Fibroblast of lung (primary cell): ENCODE measurements at regions not wholly inside any gene's neighbourhood (a gene's known extent, or its start where the extent isn't known, plus 50 kb on each side); places are given as distances from the start of the nearest gene placed in this dataset.
A peak's percentile ranks its signal among the peaks of the same experiment; 100 is the strongest.

Experiments
- DNase-seq, 2 donors: peaks; one replicate each; pipeline versions ENCODE4 v3.0.0 to v3.0.0-alpha.2; 2010; ENCODE audit warnings: low read depth in 2 of 2
- H2AFZ ChIP-seq: 2 replicates; pipeline ENCODE4 v1.5.1; 2012; ENCODE audit warnings: low read length, control low read depth, inconsistent platforms
- H3K27ac ChIP-seq: 2 replicates; pipeline ENCODE4 v1.5.1; 2011; ENCODE audit warnings: low read length, control low read depth; ENCODE audit not compliant: insufficient read depth
- H3K27me3 ChIP-seq: 2 replicates; pipeline ENCODE4 v1.5.1; 2011; ENCODE audit warnings: mild to moderate bottlenecking, low read length; ENCODE audit not compliant: control insufficient read depth, insufficient read depth
- H3K36me3 ChIP-seq: 2 replicates; pipeline ENCODE4 v1.5.1; 2011; ENCODE audit warnings: low read length; ENCODE audit not compliant: control insufficient read depth, insufficient read depth
- H3K4me1 ChIP-seq: 2 replicates; pipeline ENCODE4 v1.5.1; 2011; ENCODE audit warnings: low read length; ENCODE audit not compliant: control insufficient read depth, insufficient read depth; ENCODE audit errors: extremely low read depth
- H3K4me2 ChIP-seq: 2 replicates; pipeline ENCODE4 v1.5.1; 2011; ENCODE audit warnings: low read length, control low read depth; ENCODE audit not compliant: insufficient read depth; ENCODE audit errors: extremely low read depth
- H3K4me3 ChIP-seq, 4 experiments: fragments of 200-600 bp in 1 of 4; sonication (generic) in 1 of 4; replicated peaks in 1 of 4; 2 replicates each; pipeline ENCODE4 v1.5.1; 2011 to 2016; ENCODE audit warnings: low read length in 4 of 4, low read depth in 3 of 4, mild to moderate bottlenecking in 3 of 4, control low read depth in 2 of 4, inconsistent platforms in 1 of 4, mixed read lengths in 1 of 4; ENCODE audit not compliant: insufficient read depth in 1 of 4; ENCODE audit errors: control extremely low read depth in 1 of 4
- H3K79me2 ChIP-seq: 2 replicates; pipeline ENCODE4 v1.5.1; 2012; ENCODE audit warnings: mild to moderate bottlenecking, low read length, inconsistent platforms; ENCODE audit not compliant: control insufficient read depth, insufficient read depth
- H3K9ac ChIP-seq: 2 replicates; pipeline ENCODE4 v1.5.1; 2011; ENCODE audit warnings: mild to moderate bottlenecking, low read length, control low read depth; ENCODE audit not compliant: insufficient read depth
- H3K9me3 ChIP-seq: 2 replicates; pipeline ENCODE4 v1.5.1; 2012; ENCODE audit warnings: low read depth, low read length; ENCODE audit not compliant: control insufficient read depth, insufficient read depth
- H4K20me1 ChIP-seq: 2 replicates; pipeline ENCODE4 v1.5.1; 2011; ENCODE audit warnings: low read length; ENCODE audit not compliant: control insufficient read depth, insufficient read depth; ENCODE audit errors: extremely low read depth
- CTCF ChIP-seq, 2 donors: IDR thresholded peaks in 1 of 2; conservative IDR thresholded peaks in 1 of 2; 1 replicate in 1 of 2; 2 replicates in 1 of 2; pipeline ENCODE4 v1.5.1; 2011 to 2012; ENCODE audit warnings: low read length in 2 of 2, control low read depth in 1 of 2, inconsistent platforms in 1 of 2, low read depth in 1 of 2, mild to moderate bottlenecking in 1 of 2
- EZH2 ChIP-seq: IDR thresholded peaks from 2 replicates; pipeline ENCODE4 v1.5.1; 2012; ENCODE audit warnings: low read length, control low read depth, mild to moderate bottlenecking; ENCODE audit errors: missing control alignments

- Histone ChIP-seq H3K79me2 (no peaks in the 10 kb centered on the region), H3K9me3 (no peaks in the 10 kb centered on the region), H3K27ac (no peak overlapping the region), H4K20me1 (no peaks in the 10 kb centered on the region), H3K9ac (no peak overlapping the region), H2AFZ (no peak overlapping the region), H3K4me2 (no peak overlapping the region), H3K36me3 (no peaks in the 10 kb centered on the region), H3K4me3 (no peak overlapping the region), H3K4me1 (no peaks in the 10 kb centered on the region), H3K27me3 (no peaks in the 10 kb centered on the region)
- DNase-seq: no peak
- no peak for TF ChIP-seq EZH2
- TF ChIP-seq CTCF (conservative IDR thresholded peaks at IDR 0.05 in 1 of 2, IDR thresholded peaks at IDR 0.05 in 1 of 2; ENCODE audit: low read depth in 1 of 2, low read length in 2 of 2): no peak
Observed at GRCh38 chr16:86117756-86118155, 218.8 kb downstream of the IRF8 start.

- Histone ChIP-seq H3K27ac (no peak overlapping the region), H3K4me2 (no peak overlapping the region), H3K36me3 (no peaks in the 10 kb centered on the region), H3K27me3 (no peaks in the 10 kb centered on the region), H2AFZ (no peak overlapping the region), H3K9me3 (no peaks in the 10 kb centered on the region), H4K20me1 (no peaks in the 10 kb centered on the region), H3K9ac (no peak overlapping the region), H3K4me1 (no peaks in the 10 kb centered on the region), H3K4me3 (no peak overlapping the region), H3K79me2 (no peaks in the 10 kb centered on the region)
- peak; percentile 8 to 24 for DNase-seq
- TF ChIP-seq EZH2: no peak
- no peak for TF ChIP-seq CTCF (conservative IDR thresholded peaks at IDR 0.05 in 1 of 2, IDR thresholded peaks at IDR 0.05 in 1 of 2; ENCODE audit: low read depth in 1 of 2, low read length in 2 of 2)
Observed at GRCh38 chr16:86118467-86119307, 219.7 kb downstream of the IRF8 start.

DNA sequence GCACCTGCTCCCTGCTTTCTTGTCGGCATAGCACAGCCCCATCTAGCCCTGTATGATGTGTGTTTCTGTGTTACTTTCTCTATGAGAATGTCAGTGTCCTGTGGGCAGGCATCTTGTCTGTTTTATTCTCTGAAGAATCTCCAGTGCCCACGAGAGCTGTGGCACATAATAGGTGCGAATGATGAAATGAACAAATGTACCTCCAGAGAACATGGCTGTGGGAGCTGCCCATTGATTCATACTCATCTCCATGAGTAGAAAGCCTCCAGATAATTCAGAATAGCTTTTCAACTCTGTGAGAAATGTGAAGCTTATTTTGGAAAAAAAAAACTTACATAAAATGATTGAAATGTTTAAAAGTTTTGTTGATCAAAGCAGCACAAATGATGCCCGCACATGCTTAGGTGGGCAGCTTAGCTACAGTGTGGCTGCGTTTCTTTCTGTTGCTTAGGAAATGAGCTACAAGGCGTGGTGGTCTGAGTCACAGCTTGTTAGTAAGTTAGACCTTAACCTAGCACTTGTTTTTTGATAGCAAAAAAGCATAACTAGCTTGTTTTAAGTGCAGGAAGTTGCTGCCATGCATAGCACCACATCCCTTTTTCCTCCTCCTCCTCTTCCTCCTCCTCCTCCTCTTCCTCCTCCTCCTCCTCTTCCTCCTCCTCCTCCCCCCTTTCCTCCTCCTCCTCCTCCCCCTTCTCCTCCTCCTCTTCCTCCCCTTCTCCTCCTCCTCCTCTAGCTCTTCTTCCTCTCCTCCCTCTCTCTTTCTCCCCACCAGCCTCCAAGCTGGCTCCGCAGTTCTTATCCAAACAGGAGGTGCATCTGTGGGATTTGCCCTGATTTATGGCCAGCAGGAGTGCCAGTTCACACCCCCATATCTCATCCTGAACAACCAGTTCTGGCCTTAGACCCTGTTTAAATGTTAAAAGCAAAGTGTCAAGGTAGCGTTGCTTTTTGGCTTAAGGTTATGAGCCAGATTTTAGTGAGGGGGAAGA is 221.5 kb downstream of the IRF8 start:
- no peaks in the 10 kb centered on the region for H3K79me2 ChIP-seq
- TF ChIP-seq CTCF (conservative IDR thresholded peaks at IDR 0.05 in 1 of 2, IDR thresholded peaks at IDR 0.05 in 1 of 2; ENCODE audit: low read depth in 1 of 2, low read length in 2 of 2): no peak
- TF ChIP-seq EZH2: no peak
- no peak overlapping the region for H3K9ac ChIP-seq
- H3K4me3 ChIP-seq: no peak overlapping the region
- H2AFZ ChIP-seq: no peak overlapping the region
- no peaks in the 10 kb centered on the region for H3K36me3 ChIP-seq
- no peaks in the 10 kb centered on the region for H3K27me3 ChIP-seq
- no peaks in the 10 kb centered on the region for H3K9me3 ChIP-seq
- no peak overlapping the region for H3K4me2 ChIP-seq
- H4K20me1 ChIP-seq: no peaks in the 10 kb centered on the region
- DNase-seq: peak in 1 of 2 donors; percentile 10
- no peak overlapping the region for H3K27ac ChIP-seq
- H3K4me1 ChIP-seq: no peaks in the 10 kb centered on the region
